OCI-LY3 (cell line): ENCODE measurements at regions not wholly inside any gene's neighbourhood (a gene's known extent, or its start where the extent isn't known, plus 50 kb on each side); places are given as distances from the start of the nearest gene placed in this dataset.

Source experiments
- H2AFZ ChIP-seq: fragments of 200-600, 300-600 bp; shearing (Covaris generic); 2 replicates; pipeline ENCODE4 v1.6.0; 2014; ENCODE audit warnings: antibody characterized with exemption, low read depth, low read length
- H3K27ac ChIP-seq: fragments of 200-600, 300-600 bp; sonication (generic); 2 replicates; pipeline ENCODE4 v1.5.1; 2014; ENCODE audit warnings: mild to moderate bottlenecking, low read length, moderate library complexity, mixed read lengths
- H3K27me3 ChIP-seq: fragments of 200-600, 300-600 bp; sonication (generic); 2 replicates; pipeline ENCODE4 v1.6.1; 2014; ENCODE audit warnings: low read depth, low read length, mixed read lengths
- H3K36me3 ChIP-seq: fragments of 200-600, 300-600 bp; sonication (generic); replicated peaks from 2 replicates; pipeline ENCODE3; 2014; ENCODE audit warnings: low read depth, low read length, mixed read lengths
- H3K4me1 ChIP-seq: fragments of 300-600, 200-600 bp; sonication (generic); 2 replicates; pipeline ENCODE4 v1.6.1; 2014; ENCODE audit warnings: low read length, mixed read lengths
- H3K4me2 ChIP-seq: fragments of 200-600, 300-600 bp; sonication (generic); 2 replicates; pipeline ENCODE4 v1.6.1; 2014; ENCODE audit warnings: low read length, mixed read lengths
- H3K4me3 ChIP-seq: fragments of 300-600, 200-600 bp; sonication (generic); 2 replicates; pipeline ENCODE4 v1.5.1; 2014; ENCODE audit warnings: antibody characterized with exemption, mild to moderate bottlenecking, low read length, moderate library complexity
- H3K79me2 ChIP-seq: fragments of 300-600, 200-600 bp; shearing (Covaris generic); 2 replicates; pipeline ENCODE4 v1.6.1; 2014; ENCODE audit warnings: mild to moderate bottlenecking, low read length, mixed read lengths
- H3K9ac ChIP-seq: fragments of 300-600, 200-600 bp; shearing (Covaris generic); 2 replicates; pipeline ENCODE4 v1.6.0; 2014; ENCODE audit warnings: mild to moderate bottlenecking, low read length, moderate library complexity
- H3K9me3 ChIP-seq: fragments of 200-600, 300-600 bp; shearing (Covaris generic); 2 replicates; pipeline ENCODE4 v1.6.1; 2014; ENCODE audit warnings: low read length, mixed read lengths; ENCODE audit not compliant: insufficient read depth
- H4K20me1 ChIP-seq: fragments of 200-600, 300-600 bp; sonication (generic); 2 replicates; pipeline ENCODE4 v1.6.1; 2016; ENCODE audit warnings: low read length, mixed read lengths; ENCODE audit not compliant: insufficient read depth
- EZH2phosphoT487 ChIP-seq: fragments of 200-600 bp; shearing (Covaris generic); IDR thresholded peaks from 2 replicates; pipeline ENCODE4 v1.6.1; 2018; ENCODE audit warnings: antibody characterized with exemption, mixed run types, low read depth
- TF ChIP-seq, protein P1 (sequence below): fragments of 200-600, 300-600 bp; sonication (generic); IDR thresholded peaks from 2 replicates; pipeline ENCODE4 v1.5.1; 2014; ENCODE audit warnings: antibody characterized with exemption, low read length, low read depth

DNA sequence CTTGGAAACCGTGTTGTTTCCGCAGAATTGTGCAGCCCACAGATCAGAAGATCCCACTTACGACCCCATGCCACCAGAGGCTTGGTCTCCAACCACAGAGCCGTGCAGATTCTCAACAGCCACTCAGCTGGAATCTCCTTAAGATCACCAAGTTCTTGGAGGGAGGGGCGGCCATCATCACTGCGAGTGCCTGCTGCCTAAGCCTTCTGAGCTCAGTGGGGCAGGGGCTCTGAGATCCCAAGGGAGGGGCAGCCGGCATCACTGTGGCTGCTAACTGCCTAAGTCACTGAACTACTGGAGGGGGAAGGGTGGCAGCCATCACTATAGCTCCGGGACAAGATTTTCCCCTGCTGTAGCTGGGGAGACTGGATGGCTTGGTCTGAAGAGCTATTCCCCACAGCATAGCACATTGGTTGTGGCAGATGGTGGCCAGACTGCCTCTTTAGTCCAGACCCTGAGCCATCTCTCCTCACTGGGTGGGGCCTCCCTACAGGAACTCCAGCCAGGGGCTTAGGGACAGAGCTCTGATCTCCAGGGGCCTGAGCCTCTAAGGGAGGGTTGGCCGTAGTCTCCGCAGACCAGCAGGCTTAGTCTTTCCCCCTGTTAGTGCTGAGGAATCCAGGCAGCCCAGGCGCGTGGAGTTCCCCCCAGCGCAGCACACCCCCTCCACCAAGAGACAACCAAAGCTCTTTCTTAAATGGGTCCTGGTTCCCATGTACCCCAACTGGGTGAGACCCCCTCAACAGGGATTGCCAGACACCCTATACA lies 1483.9 kb downstream of the ADGRL3 start:
- TF ChIP-seq, protein P1, sequence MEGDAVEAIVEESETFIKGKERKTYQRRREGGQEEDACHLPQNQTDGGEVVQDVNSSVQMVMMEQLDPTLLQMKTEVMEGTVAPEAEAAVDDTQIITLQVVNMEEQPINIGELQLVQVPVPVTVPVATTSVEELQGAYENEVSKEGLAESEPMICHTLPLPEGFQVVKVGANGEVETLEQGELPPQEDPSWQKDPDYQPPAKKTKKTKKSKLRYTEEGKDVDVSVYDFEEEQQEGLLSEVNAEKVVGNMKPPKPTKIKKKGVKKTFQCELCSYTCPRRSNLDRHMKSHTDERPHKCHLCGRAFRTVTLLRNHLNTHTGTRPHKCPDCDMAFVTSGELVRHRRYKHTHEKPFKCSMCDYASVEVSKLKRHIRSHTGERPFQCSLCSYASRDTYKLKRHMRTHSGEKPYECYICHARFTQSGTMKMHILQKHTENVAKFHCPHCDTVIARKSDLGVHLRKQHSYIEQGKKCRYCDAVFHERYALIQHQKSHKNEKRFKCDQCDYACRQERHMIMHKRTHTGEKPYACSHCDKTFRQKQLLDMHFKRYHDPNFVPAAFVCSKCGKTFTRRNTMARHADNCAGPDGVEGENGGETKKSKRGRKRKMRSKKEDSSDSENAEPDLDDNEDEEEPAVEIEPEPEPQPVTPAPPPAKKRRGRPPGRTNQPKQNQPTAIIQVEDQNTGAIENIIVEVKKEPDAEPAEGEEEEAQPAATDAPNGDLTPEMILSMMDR = no peak
- TF ChIP-seq EZH2phosphoT487 = no peak
- Histone ChIP-seq H3K4me1 (no peaks in the 10 kb centered on the region), H3K9me3 (no peaks in the 10 kb centered on the region), H3K4me2 (no peak overlapping the region), H3K27ac (no peak overlapping the region), H3K36me3 (no peaks in the 10 kb centered on the region), H3K27me3 (no peaks in the 10 kb centered on the region), H4K20me1 (no peaks in the 10 kb centered on the region), H2AFZ (no peak overlapping the region), H3K9ac (no peak overlapping the region), H3K79me2 (no peaks in the 10 kb centered on the region), H3K4me3 (no peak overlapping the region)

DNA sequence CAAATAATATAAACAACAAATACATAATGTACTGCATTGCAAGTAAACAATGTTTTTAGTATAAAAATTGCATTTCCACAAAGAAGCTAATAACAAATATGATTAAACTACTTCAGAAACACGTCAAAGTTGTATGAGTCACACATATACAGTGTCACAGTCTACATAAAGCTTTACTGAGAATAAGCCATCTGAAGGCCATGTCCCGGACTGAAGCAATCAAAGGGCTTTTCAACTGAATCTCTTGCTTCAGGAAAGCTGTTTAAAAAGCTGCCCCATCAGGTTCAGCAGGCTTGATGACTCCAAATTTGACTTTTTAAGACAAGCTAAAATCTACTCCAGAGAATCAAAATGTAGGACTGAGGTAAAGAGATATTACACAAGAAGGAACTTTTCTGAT lies 1476.8 kb downstream of the ADGRL3 start:
- Histone ChIP-seq H3K27ac (no peak overlapping the region), H3K36me3 (no peaks in the 10 kb centered on the region), H3K27me3 (no peaks in the 10 kb centered on the region), H3K4me1 (no peaks in the 10 kb centered on the region), H4K20me1 (no peaks in the 10 kb centered on the region), H3K9me3 (no peaks in the 10 kb centered on the region), H3K4me2 (no peak overlapping the region), H3K9ac (no peak overlapping the region), H2AFZ (no peak overlapping the region), H3K79me2 (no peaks in the 10 kb centered on the region), H3K4me3 (no peak overlapping the region)
- TF ChIP-seq EZH2phosphoT487 = no peak
- TF ChIP-seq, protein P1 = no peak

DNA sequence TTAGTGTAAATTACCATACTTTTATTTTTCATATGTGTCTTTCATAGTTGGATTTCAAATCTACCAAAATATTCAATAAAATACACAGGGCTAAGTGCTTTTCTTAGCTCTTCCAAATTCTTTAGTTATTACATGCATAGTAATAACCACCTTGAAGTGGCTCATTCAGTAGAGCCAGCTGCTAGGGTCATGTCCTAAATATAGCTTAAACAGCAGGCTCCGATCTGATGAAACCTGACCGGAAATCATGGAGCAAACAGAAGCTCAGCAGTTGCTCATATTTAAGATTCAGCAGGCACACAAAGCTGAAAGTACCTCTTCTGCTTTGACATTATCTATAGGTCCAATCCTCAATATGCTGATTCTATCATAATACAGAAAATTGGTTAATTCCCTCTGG lies 1470.4 kb downstream of the ADGRL3 start:
- H3K27ac ChIP-seq = no peak overlapping the region
- H3K4me3 ChIP-seq = no peak overlapping the region
- no peaks in the 10 kb centered on the region for H3K9me3 ChIP-seq
- no peaks in the 10 kb centered on the region for H3K4me1 ChIP-seq
- no peaks in the 10 kb centered on the region for H3K79me2 ChIP-seq
- no peaks in the 10 kb centered on the region for H3K27me3 ChIP-seq
- H2AFZ ChIP-seq = no peak overlapping the region
- TF ChIP-seq, protein P1 = no peak
- TF ChIP-seq EZH2phosphoT487 = no peak
- H4K20me1 ChIP-seq = no peaks in the 10 kb centered on the region
- no peak overlapping the region for H3K9ac ChIP-seq
- no peak overlapping the region for H3K4me2 ChIP-seq
- H3K36me3 ChIP-seq = no peaks in the 10 kb centered on the region

DNA sequence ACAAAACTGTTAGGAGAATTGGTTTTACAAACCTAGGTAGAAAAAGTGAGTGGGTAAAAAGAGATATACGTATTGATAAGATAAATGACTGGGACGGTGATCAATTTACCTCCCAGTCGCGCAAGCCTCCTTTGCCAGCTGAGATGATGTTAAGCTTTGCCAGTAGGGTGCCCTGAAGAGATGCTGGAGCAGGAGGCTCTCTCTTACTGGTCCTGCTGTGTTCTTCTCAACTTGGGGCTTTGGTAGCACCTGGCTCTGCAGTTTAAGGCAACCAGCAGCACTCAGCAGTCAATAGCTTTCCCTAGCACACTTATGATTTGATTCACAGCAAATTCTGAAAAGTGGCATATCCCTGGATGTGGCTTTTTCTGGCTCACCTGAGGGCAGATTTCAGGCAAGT lies 1461.7 kb downstream of the ADGRL3 start:
- Histone ChIP-seq H2AFZ (no peak overlapping the region), H3K4me1 (no peaks in the 10 kb centered on the region), H3K36me3 (no peaks in the 10 kb centered on the region), H3K27me3 (no peaks in the 10 kb centered on the region), H4K20me1 (no peaks in the 10 kb centered on the region), H3K4me3 (no peak overlapping the region), H3K4me2 (no peak overlapping the region), H3K27ac (no peak overlapping the region), H3K9me3 (no peaks in the 10 kb centered on the region), H3K9ac (no peak overlapping the region), H3K79me2 (no peaks in the 10 kb centered on the region)
- no peak for TF ChIP-seq EZH2phosphoT487
- TF ChIP-seq, protein P1 = no peak
